BE2C (cell line): ENCODE measurements at regions not wholly inside any gene's neighbourhood (a gene's known extent, or its start where the extent isn't known, plus 50 kb on each side); places are given as distances from the start of the nearest gene placed in this dataset.
"Not testable (repeated sequence)": the region's sequence is repeated elsewhere in the genome, so short reads cannot be mapped to it uniquely, and the experiment has no call there.

ENCODE experiments used
- DNase-seq: peaks from one replicate; pipeline ENCODE4 v3.0.0-alpha.2; 2020
- H3K27me3 ChIP-seq: fragments of 250-450 bp; sonication (Bioruptor Pico); 2 replicates; pipeline ENCODE4 v1.5.1; 2020; ENCODE audit warnings: mild to moderate bottlenecking
- H3K36me3 ChIP-seq: fragments of 250-450 bp; sonication (Bioruptor Pico); 2 replicates; pipeline ENCODE4 v1.5.1; 2020; ENCODE audit warnings: mild to moderate bottlenecking
- H3K4me1 ChIP-seq: fragments of 250-450 bp; sonication (Bioruptor Pico); 2 replicates; pipeline ENCODE4 v1.5.1; 2020
- H3K4me3 ChIP-seq: 2 replicates; pipeline ENCODE4 v1.5.1; 2011; ENCODE audit warnings: low read depth, low read length
- H3K9me3 ChIP-seq: fragments of 250-450 bp; sonication (Bioruptor Pico); 2 replicates; pipeline ENCODE4 v1.5.1; 2020
- CTCF ChIP-seq: IDR thresholded peaks from 2 replicates; pipeline ENCODE4 v1.5.1; 2012; ENCODE audit warnings: mild to moderate bottlenecking, low read depth, low read length

- no peak overlapping the region for H3K4me3 ChIP-seq
- H3K36me3 ChIP-seq: no peaks in the 10 kb centered on the region
- no peaks in the 10 kb centered on the region for H3K9me3 ChIP-seq
- no peak for TF ChIP-seq CTCF
- no peaks in the 10 kb centered on the region for H3K4me1 ChIP-seq
- DNase-seq: no peak
- H3K27me3 ChIP-seq: no peaks in the 10 kb centered on the region
Observed at GRCh38 chr12:17139931-17140330, 534.0 kb upstream of the LMO3 start.

DNA sequence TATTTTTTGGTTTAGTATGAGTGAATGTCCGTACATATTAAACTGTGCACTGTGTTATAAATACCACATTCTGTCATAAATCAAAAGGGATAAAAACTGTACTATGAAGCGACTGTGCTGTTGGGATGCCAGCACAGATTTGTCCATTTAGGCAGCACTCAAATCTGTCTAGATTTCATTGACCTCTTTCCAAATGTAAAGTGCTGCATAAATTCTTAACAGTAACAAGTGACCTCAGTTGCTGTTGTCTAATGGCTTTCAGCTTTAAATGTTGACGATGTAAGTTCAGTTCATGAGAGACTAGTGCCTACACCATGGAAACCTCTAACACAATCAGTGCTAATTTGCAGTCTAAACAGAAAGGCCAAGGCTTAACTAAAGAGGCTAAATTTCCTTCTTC is 531.4 kb upstream of the LMO3 start:
- DNase-seq: no peak
- H3K4me1 ChIP-seq: no peaks in the 10 kb centered on the region
- TF ChIP-seq CTCF: no peak
- no peaks in the 10 kb centered on the region for H3K27me3 ChIP-seq
- no peaks in the 10 kb centered on the region for H3K9me3 ChIP-seq
- no peaks in the 10 kb centered on the region for H3K36me3 ChIP-seq
- H3K4me3 ChIP-seq: no peak overlapping the region

DNA sequence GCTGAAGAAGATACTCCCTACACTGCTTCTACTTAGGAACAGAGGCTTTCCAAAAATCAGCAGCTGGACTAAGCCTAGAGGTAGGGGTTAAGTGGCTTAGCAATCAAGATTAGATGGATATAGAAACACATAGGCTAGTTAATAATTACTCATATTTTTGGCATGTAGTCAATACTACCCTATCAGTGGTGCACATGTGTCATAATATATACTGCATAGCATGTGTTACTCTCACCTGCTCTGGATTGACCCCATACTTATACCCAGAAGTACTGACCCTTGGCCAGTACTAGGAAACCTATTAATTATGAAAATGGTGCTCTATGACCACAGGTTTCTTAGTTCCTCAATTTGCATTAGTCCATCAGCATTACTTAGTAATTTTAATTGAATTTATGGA is 528.4 kb upstream of the LMO3 start:
- Histone ChIP-seq H3K36me3 (no peaks in the 10 kb centered on the region), H3K4me3 (no peak overlapping the region), H3K4me1 (no peaks in the 10 kb centered on the region), H3K27me3 (no peaks in the 10 kb centered on the region), H3K9me3 (no peaks in the 10 kb centered on the region)
- TF ChIP-seq CTCF: no peak
- DNase-seq: no peak

DNA sequence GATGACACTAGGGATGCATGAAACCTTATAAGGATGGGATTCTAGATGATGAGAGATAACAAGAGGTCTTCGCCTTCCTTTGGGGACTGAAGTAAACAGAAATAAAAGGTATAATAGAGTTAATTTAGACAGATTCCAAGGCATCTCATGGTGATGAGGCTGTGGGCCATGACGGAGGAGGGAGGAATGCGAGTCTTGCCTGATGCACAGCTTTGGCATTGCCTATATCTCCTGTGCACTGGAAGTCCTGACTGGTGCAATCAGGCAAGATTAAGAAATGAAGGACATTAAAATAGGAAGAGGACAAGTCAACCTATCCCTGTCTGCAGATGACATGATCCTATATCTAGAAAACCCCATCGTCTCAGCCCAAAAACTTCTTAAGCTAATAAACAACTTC is 526.4 kb upstream of the LMO3 start:
- no peaks in the 10 kb centered on the region for H3K27me3 ChIP-seq
- H3K4me3 ChIP-seq: no peak overlapping the region
- no peak for DNase-seq
- no peaks in the 10 kb centered on the region for H3K9me3 ChIP-seq
- H3K4me1 ChIP-seq: no peaks in the 10 kb centered on the region
- H3K36me3 ChIP-seq: no peaks in the 10 kb centered on the region
- no peak for TF ChIP-seq CTCF

GRCh38 chr12:17116538-17116937 is 510.6 kb upstream of the LMO3 start:
- not testable (repeated sequence) for H3K9me3 ChIP-seq, H3K4me1 ChIP-seq, DNase-seq, H3K36me3 ChIP-seq, H3K4me3 ChIP-seq, H3K27me3 ChIP-seq

DNA sequence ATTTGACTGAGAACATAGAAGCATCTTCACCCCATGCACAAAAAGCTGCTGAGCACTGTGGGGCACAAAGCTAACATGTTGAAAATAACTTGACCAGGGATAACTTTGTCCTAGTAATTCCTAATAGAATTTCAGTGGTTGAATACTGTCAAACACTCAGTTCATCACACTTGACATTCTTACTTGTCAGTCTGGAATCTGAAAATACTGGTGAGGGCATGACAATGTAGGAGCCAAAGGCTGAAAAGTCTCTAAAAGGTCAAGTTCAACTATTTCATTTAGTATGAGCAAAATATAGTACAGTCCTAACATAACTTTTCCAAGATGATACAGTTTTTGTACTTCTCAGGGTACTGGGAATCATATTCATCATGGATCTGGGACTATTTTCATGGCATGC is 504.4 kb upstream of the LMO3 start:
- no peak for TF ChIP-seq CTCF
- Histone ChIP-seq H3K4me1 (no peaks in the 10 kb centered on the region), H3K9me3 (no peaks in the 10 kb centered on the region)

GRCh38 chr12:17108877-17109541 is 503.0 kb upstream of the LMO3 start:
- no peak for DNase-seq
- no peaks in the 10 kb centered on the region for H3K36me3 ChIP-seq
- H3K9me3 ChIP-seq: no peaks in the 10 kb centered on the region
- no peaks in the 10 kb centered on the region for H3K4me1 ChIP-seq
- H3K27me3 ChIP-seq: no peaks in the 10 kb centered on the region
- TF ChIP-seq CTCF: no peak
- H3K4me3 ChIP-seq: no peak overlapping the region

More for the DNA sequence above, 504.4 kb upstream of the LMO3 start:
- Histone ChIP-seq H3K27me3 (no peaks in the 10 kb centered on the region), H3K36me3 (no peaks in the 10 kb centered on the region), H3K4me3 (no peak overlapping the region)
- DNase-seq: no peak
